Stimulated activated CD4-positive, alpha-beta T cell treated with anti-CD3 and anti-CD28 coated beads, Interleukin-1b, Interleukin-23, amount 100 ng/mL, for 1 hour (primary cell): ENCODE measurements at regions not wholly inside any gene's neighbourhood (a gene's known extent, or its start where the extent isn't known, plus 50 kb on each side); places are given as distances from the start of the nearest gene placed in this dataset.

Experiments
- DNase-seq, 2 donors: peaks; one replicate each; pipeline ENCODE4 v3.0.0-alpha.2; 2020; ENCODE audit warnings: low read depth in 2 of 2

DNA sequence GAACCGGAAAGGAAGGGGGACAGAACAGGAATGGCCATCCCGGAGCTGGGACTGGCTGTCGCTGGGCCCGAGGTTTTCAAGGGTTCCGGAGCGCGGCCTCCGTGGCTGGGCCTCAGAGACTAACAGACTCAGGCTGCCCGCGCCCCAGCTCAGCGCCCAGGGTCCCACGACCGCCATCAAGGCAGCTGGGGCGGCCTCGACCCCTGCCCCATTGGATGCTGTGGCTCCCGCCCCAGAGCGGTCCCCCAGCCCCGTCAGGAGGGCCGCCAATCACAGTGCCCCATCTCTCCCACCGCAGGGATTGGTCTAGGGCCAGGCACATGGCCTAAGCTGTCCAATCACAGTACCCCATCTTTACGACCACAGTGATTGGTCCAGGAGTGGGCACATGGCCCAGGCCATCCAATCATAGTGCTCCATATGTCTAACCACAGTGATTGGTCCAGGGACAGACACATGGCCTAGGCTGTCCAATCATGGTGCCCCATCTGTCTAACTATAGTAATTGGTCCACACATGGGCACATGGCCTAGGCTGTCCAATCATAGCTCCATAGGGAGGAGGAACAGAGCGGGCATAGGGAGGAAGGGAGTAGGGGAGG, 105.3 kb upstream of the NKX1-1 start:
- DNase-seq = peak in 1 of 2 donors; percentile 23

DNA sequence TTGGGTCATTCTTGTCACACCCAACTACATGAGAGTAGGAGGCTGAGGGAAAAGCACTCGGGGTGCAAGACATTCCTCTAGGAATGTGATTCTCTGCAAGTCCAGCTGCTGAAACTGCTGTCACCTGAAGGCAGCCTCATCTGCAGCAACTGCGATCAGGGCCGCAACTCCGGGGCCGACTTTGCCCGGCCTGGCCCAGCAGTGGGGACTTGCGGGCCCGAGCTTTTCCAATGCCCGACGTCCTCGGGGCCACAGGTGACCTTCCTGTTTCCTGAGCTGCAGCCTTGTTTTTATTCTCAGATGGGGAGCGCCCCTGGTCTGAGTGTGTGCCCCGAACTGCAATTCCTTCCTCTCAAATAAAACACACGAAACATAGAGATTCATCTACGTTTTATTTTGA, 104.7 kb upstream of the NKX1-1 start:
- no peak for DNase-seq

DNA sequence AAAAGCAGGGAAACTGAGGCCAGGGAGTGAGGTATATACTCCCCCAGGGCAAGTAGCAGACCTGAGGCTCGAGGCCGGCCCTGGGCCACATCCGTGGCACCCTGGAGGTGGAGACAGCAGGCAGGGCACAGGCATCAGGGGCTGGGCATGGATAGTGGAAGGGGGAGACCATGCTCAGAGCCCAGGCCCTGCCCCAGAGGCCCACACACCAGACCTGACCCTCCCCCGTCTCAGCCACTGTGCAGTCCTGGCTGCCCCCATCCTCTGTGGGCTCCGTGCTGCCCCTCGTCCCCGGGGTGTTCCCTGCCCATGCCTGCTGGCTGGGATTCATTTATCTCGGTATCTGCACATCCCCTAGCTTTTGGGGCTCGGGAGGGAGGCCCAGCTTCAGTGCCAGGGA, 103.1 kb upstream of the NKX1-1 start:
- DNase-seq = no peak

- DNase-seq = no peak
Observed at GRCh38 chr4:1508161-1509160, 102.2 kb upstream of the NKX1-1 start.

- no peak for DNase-seq
Observed at GRCh38 chr4:1506956-1507721, 100.9 kb upstream of the NKX1-1 start.

DNA sequence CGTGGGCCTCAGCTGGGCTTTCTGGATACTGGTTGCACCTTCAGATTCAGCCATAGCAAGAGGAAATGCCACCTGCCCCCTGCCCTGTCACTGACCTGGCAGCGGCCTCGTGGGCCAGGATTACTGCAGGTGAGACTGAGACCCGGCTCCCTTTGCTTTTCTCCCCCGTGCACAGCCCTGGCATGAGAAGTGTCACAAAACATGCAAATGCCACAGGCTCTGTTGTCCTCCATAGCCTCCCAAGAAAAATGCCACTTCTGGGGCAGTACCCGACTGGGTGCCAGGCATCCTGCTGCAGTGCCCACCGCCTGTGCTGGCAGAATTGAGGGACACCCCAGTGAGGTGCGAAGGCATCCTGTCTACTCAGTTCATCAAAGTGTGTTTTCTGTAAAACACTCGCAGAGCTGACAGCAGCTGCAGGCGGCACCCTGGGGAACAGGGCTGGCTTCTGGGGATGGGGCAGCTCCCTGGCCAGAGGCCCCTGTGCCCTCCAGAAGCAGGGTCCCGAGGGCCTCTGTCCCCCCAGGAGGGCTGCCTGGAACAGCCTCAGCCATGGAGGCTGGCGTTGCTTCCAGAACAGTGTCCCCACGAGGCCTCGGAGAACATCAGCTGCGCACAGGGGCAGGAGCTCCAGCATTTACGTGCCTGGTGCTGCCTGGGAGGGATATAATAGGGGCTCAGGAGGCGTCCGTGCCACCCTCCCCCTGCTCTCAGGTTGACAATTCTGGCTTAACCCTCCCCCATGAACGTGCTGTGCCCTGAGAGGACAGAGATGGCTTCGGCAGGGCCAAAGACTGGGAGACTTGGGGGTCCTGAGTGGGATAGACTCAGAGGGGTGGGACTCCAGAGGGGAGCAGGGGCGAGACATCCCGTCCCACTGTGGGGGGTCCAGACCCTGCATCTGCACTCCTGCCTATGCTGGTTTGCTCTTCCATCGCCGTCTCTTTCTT, 99.5 kb upstream of the NKX1-1 start:
- DNase-seq = no peak

DNA sequence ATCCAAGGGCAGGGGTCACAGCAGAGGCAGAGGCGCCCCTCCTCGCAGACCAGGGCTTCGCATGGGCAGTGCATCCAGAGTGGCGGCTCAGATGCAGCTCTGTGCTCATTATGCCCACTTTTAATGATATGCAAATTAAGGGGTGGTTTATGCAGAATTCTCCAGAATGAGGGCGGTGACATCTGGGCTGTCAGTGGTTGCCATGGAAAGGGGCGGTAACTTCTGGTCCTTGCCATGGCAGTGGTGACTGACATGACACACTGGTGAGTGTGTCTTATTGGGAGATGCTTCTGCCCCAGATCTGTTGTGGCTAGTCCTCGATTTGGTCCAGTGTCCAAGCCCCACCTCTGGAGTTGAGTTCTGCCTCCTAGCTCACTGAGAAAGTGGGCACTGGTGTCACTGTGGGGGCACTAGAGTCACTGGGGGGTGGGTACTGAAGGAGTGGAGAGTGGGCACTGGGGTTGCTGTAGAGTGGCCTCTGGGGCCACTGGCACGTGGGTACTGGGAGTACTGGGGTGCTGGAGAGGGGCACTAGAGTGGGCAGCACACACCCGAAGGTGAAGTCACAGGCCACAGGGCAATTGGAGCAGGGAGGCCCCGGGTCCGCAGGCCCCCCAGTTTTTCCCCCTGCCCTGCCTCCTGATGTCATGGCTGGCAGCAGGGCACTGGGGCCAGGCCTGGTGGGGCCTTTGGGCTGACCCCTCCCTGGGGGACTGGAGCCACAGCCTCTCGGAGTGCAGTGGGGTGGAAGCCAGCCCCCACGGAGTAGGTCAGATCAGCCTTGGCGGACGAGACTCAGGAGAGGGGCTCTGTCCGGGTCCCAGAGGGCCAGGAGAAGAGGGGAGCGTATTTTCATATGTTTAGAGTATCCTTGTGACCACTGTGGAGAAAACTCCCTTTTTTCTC, 98.6 kb upstream of the NKX1-1 start:
- no peak for DNase-seq

DNA sequence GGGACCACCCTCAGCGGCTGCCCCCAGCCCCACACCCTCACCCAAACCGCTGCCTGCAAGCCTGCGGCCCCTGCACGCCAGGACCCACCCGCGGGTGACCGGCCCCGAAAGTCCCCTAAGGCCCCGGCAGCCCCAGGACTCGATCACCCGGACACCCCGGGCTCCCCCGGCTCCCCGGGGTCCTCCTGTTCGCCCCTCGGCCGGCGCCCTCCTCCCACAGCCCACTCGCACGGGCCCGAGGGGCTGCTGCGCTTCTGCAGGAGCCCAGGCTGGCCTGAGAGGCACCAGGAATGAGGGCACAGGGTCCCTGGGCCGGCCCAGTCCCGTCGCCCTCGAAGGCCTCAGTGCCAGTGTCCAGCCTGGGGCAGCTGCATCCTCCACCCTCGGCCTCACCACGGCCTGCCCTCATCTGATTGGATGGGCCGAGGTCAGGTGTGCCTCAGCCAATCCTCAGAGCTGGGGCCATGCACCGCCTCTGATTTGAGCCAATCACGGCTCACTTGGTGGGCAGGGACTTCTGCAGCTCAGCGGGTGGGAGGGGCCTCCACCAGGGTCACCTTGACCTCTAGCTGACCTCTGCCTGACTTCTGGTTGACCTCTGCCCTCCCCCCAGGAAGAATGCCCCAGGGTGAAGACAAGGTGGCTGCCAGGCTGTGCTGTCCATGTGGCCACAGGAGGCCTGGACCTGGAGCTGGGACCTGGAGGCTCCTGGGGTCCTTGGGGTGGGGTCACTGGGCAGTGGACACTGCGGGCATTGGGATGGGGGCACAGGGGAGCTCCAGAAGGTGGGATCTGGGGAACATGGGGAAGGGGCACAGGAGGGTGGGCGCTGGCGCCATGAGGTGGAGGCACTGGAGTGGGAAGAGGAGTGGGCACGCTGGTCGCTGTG, 97.6 kb upstream of the NKX1-1 start:
- no peak for DNase-seq

- DNase-seq = no peak
Observed at GRCh38 chr4:1502976-1503375, 96.7 kb upstream of the NKX1-1 start.

- DNase-seq = no peak
Observed at GRCh38 chr4:1502501-1502886, 96.3 kb upstream of the NKX1-1 start.

GRCh38 chr4:1501754-1502500, 95.7 kb upstream of the NKX1-1 start:
- DNase-seq = no peak

DNA sequence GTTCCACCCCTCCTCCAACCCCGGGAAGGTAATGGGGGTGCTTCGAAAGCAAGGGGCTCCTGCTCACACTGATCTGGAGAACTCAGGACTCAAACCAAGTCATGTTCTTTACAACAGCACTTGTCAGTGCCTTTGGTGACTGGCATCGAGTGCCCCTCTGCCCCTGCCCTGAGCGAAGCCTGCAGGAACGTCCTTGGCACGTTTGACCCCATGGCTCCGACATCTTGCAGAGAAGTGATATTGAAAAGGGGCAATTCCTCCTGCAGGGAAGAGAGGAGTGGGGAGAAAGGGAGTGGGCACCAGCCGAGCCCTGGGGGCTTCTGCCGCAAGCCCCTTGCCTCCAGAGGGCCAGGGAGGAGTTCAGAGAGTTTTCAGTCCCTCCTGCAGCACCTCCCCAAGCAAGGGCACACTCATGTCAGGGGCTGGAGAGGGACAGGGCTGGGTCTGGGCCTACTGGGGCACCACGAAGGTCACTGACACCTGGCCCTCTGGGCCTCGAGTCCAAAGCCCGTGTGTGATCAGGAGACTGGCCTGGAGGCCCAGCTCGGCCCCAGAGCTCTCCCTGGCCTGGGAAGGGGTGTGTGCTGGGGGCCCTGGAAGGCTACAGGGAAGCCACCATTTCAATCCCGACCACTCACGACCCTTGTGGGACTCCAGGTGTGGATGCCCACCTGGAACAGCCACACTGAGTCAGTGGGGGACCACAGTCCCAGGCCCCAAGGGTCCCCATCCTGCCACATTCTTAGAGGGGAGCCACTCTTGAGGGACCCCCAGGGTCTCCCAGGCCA, 94.9 kb upstream of the NKX1-1 start:
- DNase-seq = no peak

- DNase-seq = no peak
Observed at GRCh38 chr4:1500231-1500965, 94.2 kb upstream of the NKX1-1 start.

- DNase-seq = no peak
Observed at GRCh38 chr4:1499465-1499864, 93.2 kb upstream of the NKX1-1 start.

DNA sequence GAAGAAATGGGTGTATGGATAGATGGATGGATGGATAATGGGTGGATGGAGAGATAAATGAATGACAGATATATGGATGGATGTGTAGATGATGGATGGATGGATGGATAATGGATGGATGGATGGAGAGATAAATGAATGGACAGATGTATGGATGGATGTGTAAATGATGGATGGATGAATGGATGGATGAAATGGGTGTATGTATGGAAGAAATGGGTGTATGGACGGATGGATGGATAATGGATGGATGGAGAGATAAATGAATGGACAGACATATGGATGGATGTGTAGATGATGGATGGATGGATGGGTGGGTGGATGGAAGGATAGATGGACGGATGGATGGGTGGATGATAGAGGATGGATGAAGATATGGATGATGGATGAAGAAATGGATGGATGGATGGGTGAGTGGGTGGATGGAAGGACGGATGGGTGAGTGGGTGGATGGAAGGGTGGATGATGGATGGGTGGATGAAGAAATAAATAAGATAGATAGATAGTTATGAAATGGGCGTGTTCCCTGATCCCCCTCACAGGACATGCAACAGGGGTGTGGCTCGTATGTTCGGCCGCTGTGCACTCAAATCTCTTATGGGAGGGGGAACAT, 91.1 kb upstream of the NKX1-1 start:
- no peak for DNase-seq

DNA sequence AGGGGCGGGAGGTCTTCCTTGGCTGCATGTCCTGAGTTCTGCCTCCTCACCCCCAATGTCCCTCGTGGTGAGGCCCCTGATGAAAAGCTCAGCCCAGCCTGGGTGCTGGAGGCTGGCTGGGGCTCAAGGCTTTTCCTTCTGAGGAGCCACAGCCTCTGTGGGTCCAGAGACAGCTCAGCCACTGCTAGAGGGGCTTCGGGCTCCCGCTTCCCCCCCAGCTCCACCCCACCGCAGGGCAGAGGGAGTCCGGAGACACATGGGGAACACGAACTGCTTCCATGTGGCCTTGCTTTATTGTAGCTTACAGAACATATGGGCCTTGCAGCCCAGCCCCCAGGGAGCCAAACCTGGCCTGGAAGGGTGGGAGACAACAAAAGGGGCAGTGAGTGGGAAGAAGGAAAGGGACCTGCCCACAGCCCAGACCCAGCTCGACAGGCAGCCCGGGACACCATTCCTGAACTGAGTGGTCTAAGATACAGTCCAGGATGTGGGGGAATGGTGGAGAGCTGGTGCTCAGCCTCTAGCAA, 89.9 kb upstream of the NKX1-1 start:
- DNase-seq = no peak
